ENCODE measurements at regions not wholly inside any gene's neighbourhood (a gene's known extent, or its start where the extent isn't known, plus 50 kb on each side); places are given as distances from the start of the nearest gene placed in this dataset.

DNA sequence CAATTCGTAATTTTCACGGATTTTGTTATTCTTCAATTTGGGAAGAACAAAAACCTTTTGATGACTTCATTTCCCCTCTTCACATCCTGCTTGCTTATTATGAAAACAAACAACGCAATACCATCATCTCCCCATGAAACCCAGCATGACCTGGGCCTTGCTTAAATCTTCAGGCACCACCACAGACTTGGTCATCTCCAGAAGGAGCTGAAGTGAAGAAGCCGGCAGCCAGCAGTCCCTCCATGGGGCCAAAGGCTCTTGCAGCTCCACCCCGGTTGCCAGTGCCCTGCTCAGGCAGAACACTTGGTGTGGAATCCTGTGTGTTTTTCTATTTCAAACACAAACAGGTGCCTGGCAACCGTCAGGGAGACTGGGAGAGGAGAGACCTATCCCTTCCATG, 982.9 kb upstream of the TMEM132C start:
- in situ Hi-C loops (cut with MboI; ENCODE audit: low pct_unique_long_range_greater_than_20kb, low sequenced_read_pairs, unreplicated experiment): no loop called here
- DNase-seq (ENCODE audit: low spot score): no peak
- TF ChIP-seq CTCF (IDR thresholded peaks at IDR 0.05; ENCODE audit: extremely low read depth, insufficient read depth, missing control alignments): no peak

GRCh38 chr12:127284870-127285431, 982.0 kb upstream of the TMEM132C start:
- no peak for DNase-seq (ENCODE audit: low spot score)
- in situ Hi-C loops (cut with MboI; ENCODE audit: low pct_unique_long_range_greater_than_20kb, low sequenced_read_pairs, unreplicated experiment): no loop called here
- no peak for TF ChIP-seq CTCF (IDR thresholded peaks at IDR 0.05; ENCODE audit: extremely low read depth, insufficient read depth, missing control alignments)

GRCh38 chr12:127286281-127286680, 980.7 kb upstream of the TMEM132C start:
- no peak for TF ChIP-seq CTCF (IDR thresholded peaks at IDR 0.05; ENCODE audit: extremely low read depth, insufficient read depth, missing control alignments)
- in situ Hi-C loops (cut with MboI; ENCODE audit: low pct_unique_long_range_greater_than_20kb, low sequenced_read_pairs, unreplicated experiment): no loop called here
- no peak for DNase-seq (ENCODE audit: low spot score)

DNA sequence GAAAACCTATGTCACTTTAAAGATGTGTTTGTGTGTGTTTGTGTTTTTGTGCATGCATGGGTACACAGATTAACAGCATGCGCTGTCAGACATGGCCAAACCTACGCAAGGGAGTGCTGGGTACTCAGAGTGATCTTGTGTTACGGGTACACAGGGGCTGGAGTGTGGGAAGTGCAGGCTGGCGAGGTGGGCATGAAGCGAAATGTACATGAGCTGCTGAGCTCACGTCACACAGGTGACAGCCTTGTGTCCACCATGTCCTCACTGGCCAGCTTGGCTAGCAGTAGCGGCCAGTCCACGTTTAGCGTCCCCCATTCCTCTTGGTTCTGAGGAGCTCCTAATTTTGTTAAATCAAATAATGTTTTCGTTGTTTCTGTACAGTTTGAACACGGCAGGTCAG, 979.7 kb upstream of the TMEM132C start:
- DNase-seq (ENCODE audit: low spot score): no peak
- in situ Hi-C loops (cut with MboI; ENCODE audit: low pct_unique_long_range_greater_than_20kb, low sequenced_read_pairs, unreplicated experiment): no loop called here
- no peak for TF ChIP-seq CTCF (IDR thresholded peaks at IDR 0.05; ENCODE audit: extremely low read depth, insufficient read depth, missing control alignments)

GRCh38 chr12:127290251-127290650, 976.7 kb upstream of the TMEM132C start:
- no peak for TF ChIP-seq CTCF (IDR thresholded peaks at IDR 0.05; ENCODE audit: extremely low read depth, insufficient read depth, missing control alignments)
- no peak for DNase-seq (ENCODE audit: low spot score)
- in situ Hi-C loops (cut with MboI; ENCODE audit: low pct_unique_long_range_greater_than_20kb, low sequenced_read_pairs, unreplicated experiment): no loop called here

DNA sequence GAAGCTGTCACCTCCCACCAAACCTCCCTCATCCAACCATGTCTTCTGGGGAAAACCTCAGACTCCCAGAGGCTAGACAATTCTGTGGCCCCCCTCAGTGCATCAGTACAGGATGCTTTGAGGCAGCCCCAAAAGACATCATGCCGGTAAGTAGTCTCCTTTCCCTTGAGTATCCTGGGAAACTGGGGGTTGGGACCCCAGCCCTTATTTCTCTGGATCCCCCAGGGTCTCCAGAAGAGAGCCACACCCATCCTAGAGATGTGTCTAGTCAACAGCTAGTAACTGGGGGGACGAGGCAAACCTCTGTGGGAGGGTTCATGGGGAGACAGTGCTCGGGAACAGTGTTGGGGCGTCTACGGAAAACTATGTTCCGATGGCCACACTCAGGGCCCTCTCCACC, 974.2 kb upstream of the TMEM132C start:
- TF ChIP-seq CTCF (IDR thresholded peaks at IDR 0.05; ENCODE audit: extremely low read depth, insufficient read depth, missing control alignments): no peak

More for the DNA sequence above, 974.2 kb upstream of the TMEM132C start:
- in situ Hi-C loops (cut with MboI; ENCODE audit: low pct_unique_long_range_greater_than_20kb, low sequenced_read_pairs, unreplicated experiment): no loop called here
- no peak for DNase-seq (ENCODE audit: low spot score)

Data from GM13977 (cell line).